Small intestine (tissue), 7 donors: ENCODE measurements at regions not wholly inside any gene's neighbourhood (a gene's known extent, or its start where the extent isn't known, plus 50 kb on each side); places are given as distances from the start of the nearest gene placed in this dataset.

Experiments
- DNase-seq, 2 donors: peaks; one replicate each; pipeline versions ENCODE4 v3.0.0 to v3.0.0-alpha.2; 2013
- FAIRE-seq: peaks from 2 replicates; lab custom pipeline; 2012; peaks lifted over from hg19 to GRCh38; lab: Jason Lieb, UNC
- H3K27ac ChIP-seq, 3 donors: one replicate each; pipeline ENCODE4 v1.5.1; 2013; ENCODE audit warnings: low read length in 2 of 3, mild to moderate bottlenecking in 2 of 3, control low read depth in 1 of 3, inconsistent platforms in 1 of 3, low read depth in 1 of 3, moderate library complexity in 1 of 3
- H3K27me3 ChIP-seq, 3 donors: one replicate each; pipeline ENCODE4 v1.6.1; 2013; ENCODE audit warnings: low read length in 3 of 3, inconsistent platforms in 1 of 3; ENCODE audit not compliant: control insufficient read depth in 3 of 3, insufficient read depth in 3 of 3
- H3K36me3 ChIP-seq, 3 donors: one replicate each; pipeline ENCODE4 v1.6.1; 2013; ENCODE audit warnings: low read length in 3 of 3, inconsistent platforms in 1 of 3, low read depth in 1 of 3, mild to moderate bottlenecking in 1 of 3, moderate library complexity in 1 of 3; ENCODE audit not compliant: control insufficient read depth in 3 of 3, insufficient read depth in 2 of 3
- H3K4me1 ChIP-seq, 3 donors: one replicate each; pipeline ENCODE4 v1.6.1; 2013; ENCODE audit warnings: low read length in 2 of 3, inconsistent platforms in 1 of 3, low read depth in 1 of 3, mild to moderate bottlenecking in 1 of 3, moderate library complexity in 1 of 3; ENCODE audit not compliant: control insufficient read depth in 3 of 3, insufficient read depth in 2 of 3
- H3K4me3 ChIP-seq, 3 donors: one replicate each; pipeline ENCODE4 v1.5.1; 2013; ENCODE audit warnings: low read length in 3 of 3, control low read depth in 1 of 3, inconsistent platforms in 1 of 3, low read depth in 1 of 3, mild to moderate bottlenecking in 1 of 3, moderate library complexity in 1 of 3
- H3K9me3 ChIP-seq, 2 donors: one replicate each; pipeline ENCODE4 v1.6.1; 2013; ENCODE audit warnings: low read depth in 1 of 2, low read length in 1 of 2; ENCODE audit not compliant: control insufficient read depth in 2 of 2, insufficient read depth in 1 of 2
- WGBS, 3 donors: extraction: QIAGEN DNeasy Blood & Tissue Kit; methylation state at CpG; one replicate each; pipeline ENCODE4 v1.1.7; 2013; 5-methylcytosine and 5-hydroxymethylcytosine counted together
- donor health status: healthy with polysubstance abuse.
- donor health status: control.
- donor health status: control.
- donor health status: Bipolar disorder and iron deficiency.
- donor health status: healthy.

GRCh38 chr3:44048196-44048924, 193.3 kb upstream of the TOPAZ1 start:
- FAIRE-seq, result no peak
- Histone ChIP-seq H3K27ac (no peak overlapping the region), H3K4me3 (no peak overlapping the region), H3K27me3 (peaks cover 0 to 23% (median 8%) of the 10 kb centered on the region in 3 donors), H3K36me3 (no peaks in the 10 kb centered on the region), H3K9me3 (no peaks in the 10 kb centered on the region), H3K4me1 (no peaks in the 10 kb centered on the region)
- DNase-seq, result no peak
- WGBS, 3 donors, result 44 to 57% (median 46%) methylated on average over 3 of the region's 3 CpGs

DNA sequence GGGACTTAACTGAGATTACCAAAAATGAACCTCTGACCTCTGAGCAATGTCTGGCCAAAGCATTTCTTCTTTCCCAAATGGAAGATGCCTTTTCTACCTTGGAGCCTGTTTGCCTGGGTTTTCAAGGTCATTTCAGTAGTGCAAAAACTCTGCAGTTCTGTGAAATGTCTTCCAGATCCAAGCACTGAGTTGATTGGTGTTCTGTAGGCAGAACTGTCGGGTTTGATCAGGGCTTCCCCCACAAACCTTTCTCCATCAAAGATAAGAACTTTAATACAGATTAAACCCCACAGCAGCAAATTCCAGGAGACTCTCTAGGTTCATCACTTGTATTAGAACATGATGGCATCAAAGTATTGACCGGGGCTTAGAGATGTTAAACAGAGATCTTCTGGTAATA, 192.7 kb upstream of the TOPAZ1 start:
- FAIRE-seq, result no peak
- WGBS, 3 donors, result 76 to 90% (median 79%) methylated on average over 2 of the region's 2 CpGs
- Histone ChIP-seq H3K36me3 (no peaks in the 10 kb centered on the region), H3K4me3 (no peak overlapping the region), H3K9me3 (no peaks in the 10 kb centered on the region), H3K4me1 (no peaks in the 10 kb centered on the region), H3K27ac (no peak overlapping the region), H3K27me3 (peaks cover 0 to 23% (median 8%) of the 10 kb centered on the region in 3 donors)
- no peak for DNase-seq

- DNase-seq, result no peak
- Histone ChIP-seq H3K4me3 (no peak overlapping the region), H3K4me1 (no peaks in the 10 kb centered on the region), H3K9me3 (no peaks in the 10 kb centered on the region), H3K27me3 (peaks cover 0 to 26% (median 4%) of the 10 kb centered on the region in 3 donors), H3K27ac (no peak overlapping the region), H3K36me3 (no peaks in the 10 kb centered on the region)
- WGBS, 3 donors, result 82 to 85% (median 83%) methylated on average over 9 of the region's 9 CpGs
- FAIRE-seq, result no peak
These were observed 191.6 kb upstream of the TOPAZ1 start for GRCh38 chr3:44050101-44050500.

GRCh38 chr3:44050867-44051266, 190.8 kb upstream of the TOPAZ1 start:
- Histone ChIP-seq H3K27me3 (peaks cover 0 to 26% (median 4%) of the 10 kb centered on the region in 3 donors), H3K4me3 (no peak overlapping the region)

GRCh38 chr3:44055951-44056350, 185.7 kb upstream of the TOPAZ1 start:
- WGBS, 3 donors, result 73 to 84% (median 79%) methylated on average over 3 of the region's 3 CpGs
- Histone ChIP-seq H3K9me3 (no peaks in the 10 kb centered on the region), H3K36me3 (no peaks in the 10 kb centered on the region), H3K27me3 (peaks cover 0 to 53% (median 13%) of the 10 kb centered on the region in 3 donors), H3K4me1 (no peaks in the 10 kb centered on the region), H3K27ac (no peak overlapping the region), H3K4me3 (no peak overlapping the region)
- no peak for FAIRE-seq
- no peak for DNase-seq

More at GRCh38 chr3:44050867-44051266, 190.8 kb upstream of the TOPAZ1 start:
- no peaks in the 10 kb centered on the region for H3K36me3 ChIP-seq
- no peak for FAIRE-seq
- DNase-seq, result no peak
- H3K27ac ChIP-seq, result no peak overlapping the region
- H3K9me3 ChIP-seq, result no peaks in the 10 kb centered on the region
- 67 to 76% (median 75%) methylated on average over 3 of the region's 3 CpGs for WGBS, 3 donors
- H3K4me1 ChIP-seq, result no peaks in the 10 kb centered on the region

- no peaks in the 10 kb centered on the region for H3K4me1 ChIP-seq
- H3K27me3 ChIP-seq, result peaks cover 0 to 51% (median 13%) of the 10 kb centered on the region in 3 donors
- H3K36me3 ChIP-seq, result no peaks in the 10 kb centered on the region
- H3K4me3 ChIP-seq, result no peak overlapping the region
- no peaks in the 10 kb centered on the region for H3K9me3 ChIP-seq
- no peak overlapping the region for H3K27ac ChIP-seq
- no peak for DNase-seq
- 81 to 86% (median 81%) methylated on average over 10 of the region's 10 CpGs for WGBS, 3 donors
- no peak for FAIRE-seq
These were observed 185.0 kb upstream of the TOPAZ1 start for GRCh38 chr3:44056446-44057240.

DNA sequence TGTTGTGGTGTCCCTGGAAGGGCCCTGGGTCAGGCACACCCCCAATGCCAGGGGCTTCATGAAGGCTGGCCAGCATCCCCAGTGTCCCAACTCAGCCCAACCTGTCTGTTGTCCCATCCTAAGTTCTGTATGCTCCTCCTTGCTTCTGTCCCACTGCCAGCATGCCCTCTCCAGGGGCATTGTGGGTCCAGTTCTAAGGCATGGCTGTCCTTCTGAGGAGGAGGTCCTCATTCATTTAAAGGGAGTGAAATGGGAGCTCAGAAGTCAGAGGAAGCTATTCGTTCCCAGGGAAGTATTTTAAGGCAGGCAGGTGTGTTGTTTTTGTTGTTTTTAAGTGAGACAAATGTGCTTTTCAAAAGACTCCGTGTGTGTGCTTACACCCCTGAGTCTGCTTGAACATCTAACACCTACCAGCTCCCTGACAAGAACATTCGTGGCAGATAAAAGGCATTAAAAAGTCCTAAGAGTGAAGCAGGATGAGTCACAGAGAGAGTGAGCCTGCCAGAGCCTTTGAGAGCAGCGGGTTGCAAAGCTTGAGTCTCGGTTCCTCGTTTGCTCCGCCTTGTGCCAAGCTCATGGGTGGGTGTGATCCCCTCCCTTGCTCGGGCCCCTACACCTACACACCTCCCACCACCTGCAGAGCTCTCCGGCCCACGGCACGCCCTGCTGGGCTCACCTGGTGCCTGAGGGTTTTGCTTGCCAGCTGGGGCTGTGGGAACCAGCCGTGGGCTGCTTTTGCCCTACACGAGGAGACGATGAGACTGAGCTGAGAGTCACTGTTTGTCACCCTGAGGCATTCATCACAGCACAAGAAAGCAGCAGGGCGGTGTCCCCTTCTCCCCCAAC, 183.4 kb upstream of the TOPAZ1 start:
- Histone ChIP-seq H3K36me3 (no peaks in the 10 kb centered on the region), H3K27me3 (peaks cover 0 to 64% (median 20%) of the 10 kb centered on the region in 3 donors), H3K4me3 (no peak overlapping the region), H3K9me3 (no peaks in the 10 kb centered on the region), H3K27ac (no peak overlapping the region), H3K4me1 (no peaks in the 10 kb centered on the region)
- no peak for FAIRE-seq
- DNase-seq, result no peak
- WGBS, 3 donors, result 1 to 13% (median 4%) methylated on average over 14 to 15 of the region's 15 CpGs

DNA sequence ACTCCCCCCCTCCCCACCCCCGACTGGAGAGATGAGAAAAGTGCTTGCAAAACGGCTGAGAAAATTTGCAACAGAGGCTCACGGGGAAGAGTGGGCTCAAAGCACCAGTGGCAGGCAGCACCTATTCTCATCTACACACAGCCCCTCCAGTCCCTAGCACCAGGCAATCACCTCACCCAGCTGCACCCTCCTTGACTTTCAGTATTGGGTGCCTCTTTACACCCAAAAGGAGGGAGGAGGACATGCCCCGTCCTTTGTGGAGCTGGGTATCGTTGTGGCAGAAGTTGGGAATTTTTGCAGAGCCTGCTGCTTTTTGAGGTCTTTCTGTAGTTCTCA, 182.8 kb upstream of the TOPAZ1 start:
- Histone ChIP-seq H3K36me3 (no peaks in the 10 kb centered on the region), H3K9me3 (no peaks in the 10 kb centered on the region), H3K4me1 (no peaks in the 10 kb centered on the region), H3K27ac (no peak overlapping the region), H3K27me3 (peaks cover 0 to 60% (median 22%) of the 10 kb centered on the region in 3 donors), H3K4me3 (no peak overlapping the region)
- 40 to 55% (median 45%) methylated on average over 4 to 5 of the region's 5 CpGs for WGBS, 3 donors
- FAIRE-seq, result no peak
- DNase-seq, result no peak
